Activated CD4-positive, alpha-beta T cell treated with anti-CD3 and anti-CD28 coated beads, Interleukin-2, amount 10 ng/mL, durations not matched to agents 24 days and 14 days (primary cell): ENCODE measurements at regions not wholly inside any gene's neighbourhood (a gene's known extent, or its start where the extent isn't known, plus 50 kb on each side); places are given as distances from the start of the nearest gene placed in this dataset.
A peak's percentile ranks its signal among the peaks of the same experiment; 100 is the strongest.

ENCODE experiments used
- DNase-seq: peaks from one replicate; pipeline ENCODE4 v3.0.0; 2022
- H3K27ac Mint-ChIP-seq: one replicate; pipeline ENCODE4 v1.8.0; 2022; ENCODE audit warnings: mild to moderate bottlenecking, mixed read lengths
- H3K27me3 Mint-ChIP-seq: one replicate; pipeline ENCODE4 v1.8.0; 2022; ENCODE audit warnings: mixed read lengths
- H3K36me3 Mint-ChIP-seq: one replicate; pipeline ENCODE4 v1.8.0; 2022; ENCODE audit warnings: low read depth, mild to moderate bottlenecking, mixed read lengths
- H3K4me1 Mint-ChIP-seq: one replicate; pipeline ENCODE4 v1.8.0; 2021; ENCODE audit warnings: mixed read lengths
- H3K4me3 Mint-ChIP-seq: one replicate; pipeline ENCODE4 v1.8.0; 2022; ENCODE audit warnings: mild to moderate bottlenecking, moderate library complexity, mixed read lengths
- H3K9me3 Mint-ChIP-seq: one replicate; pipeline ENCODE4 v1.8.0; 2021; ENCODE audit warnings: mixed read lengths
- intact Hi-C: fragments of 100-400 bp; cut with micrococcal nuclease; formaldehyde crosslinking; loops from one replicate; pipeline ENCODE4 v1.15.1; 2023

- peaks cover 5% of the 10 kb centered on the region for H3K36me3 Mint-ChIP-seq
- peak overlapping the region; percentile 32 for H3K4me3 Mint-ChIP-seq
- intact Hi-C loops, result no loop called here
- DNase-seq, result peak; percentile 56
- no peaks in the 10 kb centered on the region for H3K27me3 Mint-ChIP-seq
- H3K4me1 Mint-ChIP-seq, result peaks cover 26% of the 10 kb centered on the region
- H3K9me3 Mint-ChIP-seq, result peaks cover 11% of the 10 kb centered on the region
- H3K27ac Mint-ChIP-seq, result peak overlapping the region; percentile 47
Measured at GRCh38 chr1:42013881-42014470, 95.3 kb upstream of the HIVEP3 start.

DNA sequence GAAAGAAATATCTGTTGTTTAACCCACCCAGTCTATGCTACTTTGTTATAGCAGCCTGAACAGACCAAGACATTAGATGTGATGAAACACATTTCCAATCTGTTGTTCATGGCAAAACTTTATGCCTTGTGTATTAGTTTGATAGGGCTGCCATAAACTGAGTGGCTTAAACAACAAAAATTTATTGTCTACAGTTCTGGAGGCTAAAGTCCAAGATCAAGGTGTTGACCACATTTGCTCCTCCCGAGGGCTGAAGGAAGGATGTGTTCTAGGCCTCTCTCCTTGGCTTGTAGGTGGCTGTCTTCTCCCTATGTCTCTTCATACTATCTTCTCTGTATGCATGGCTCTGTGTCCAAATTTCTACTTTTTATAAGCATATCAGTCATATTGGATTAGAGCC is 94.1 kb upstream of the HIVEP3 start:
- peaks cover 26% of the 10 kb centered on the region for H3K4me1 Mint-ChIP-seq
- intact Hi-C loops, result no loop called here
- no peaks in the 10 kb centered on the region for H3K27me3 Mint-ChIP-seq
- H3K36me3 Mint-ChIP-seq, result peaks cover 2% of the 10 kb centered on the region
- H3K4me3 Mint-ChIP-seq, result no peak overlapping the region
- no peak overlapping the region for H3K27ac Mint-ChIP-seq
- DNase-seq, result no peak
- H3K9me3 Mint-ChIP-seq, result peaks cover 8% of the 10 kb centered on the region

DNA sequence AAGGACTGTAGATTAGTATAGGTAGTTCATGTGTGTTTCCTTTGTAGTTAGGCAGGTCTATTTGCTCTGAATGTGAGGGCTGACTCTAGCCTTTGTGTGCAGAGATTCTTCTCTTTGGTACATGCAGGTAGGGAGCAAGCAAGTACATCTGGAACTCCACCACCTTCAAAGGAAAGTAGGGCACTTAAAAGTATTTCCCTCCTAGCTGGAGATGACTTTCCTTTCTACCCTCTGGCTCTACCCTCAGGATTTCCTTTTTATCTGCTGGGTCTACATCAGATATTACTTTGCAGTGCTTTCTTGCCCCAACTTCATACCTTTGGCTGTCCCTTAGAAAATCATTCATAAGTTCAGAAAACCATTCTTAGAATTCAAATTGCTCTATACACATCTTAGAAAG is 91.7 kb upstream of the HIVEP3 start:
- no peak overlapping the region for H3K27ac Mint-ChIP-seq
- H3K36me3 Mint-ChIP-seq, result peaks cover 2% of the 10 kb centered on the region
- peaks cover 20% of the 10 kb centered on the region for H3K4me1 Mint-ChIP-seq
- no peaks in the 10 kb centered on the region for H3K27me3 Mint-ChIP-seq
- H3K4me3 Mint-ChIP-seq, result no peak overlapping the region
- intact Hi-C loops, result no loop called here
- H3K9me3 Mint-ChIP-seq, result peaks cover 8% of the 10 kb centered on the region
- DNase-seq, result peak; percentile 45

- Mint-ChIP-seq H3K4me1 (peaks cover 4% of the 10 kb centered on the region), H3K9me3 (peaks cover 8% of the 10 kb centered on the region)
Measured at GRCh38 chr1:42008264-42008663, 89.5 kb upstream of the HIVEP3 start.

DNA sequence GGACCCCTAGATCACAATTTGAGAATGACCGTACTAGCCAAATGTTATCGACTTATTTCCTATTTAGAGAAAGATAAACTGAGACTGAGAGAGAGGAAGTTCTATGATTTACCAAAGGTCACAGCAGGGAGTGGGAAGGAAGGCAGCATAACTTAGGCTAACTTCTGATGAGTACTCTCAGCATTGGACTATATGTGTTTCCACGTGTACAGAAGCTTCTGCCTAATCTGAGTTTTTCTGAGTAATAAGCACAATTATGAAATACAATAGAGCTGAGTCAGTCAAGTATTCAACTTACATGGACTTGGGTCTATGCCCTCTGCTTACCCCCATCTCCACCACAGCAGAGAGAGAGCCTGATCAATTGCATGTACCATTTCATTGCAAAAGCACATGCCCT is 88.1 kb upstream of the HIVEP3 start:
- intact Hi-C loops, result no loop called here
- peak; percentile 13 for DNase-seq
- H3K27me3 Mint-ChIP-seq, result no peaks in the 10 kb centered on the region

More at GRCh38 chr1:42008264-42008663, 89.5 kb upstream of the HIVEP3 start:
- Mint-ChIP-seq H3K36me3 (no peaks in the 10 kb centered on the region), H3K27me3 (no peaks in the 10 kb centered on the region), H3K27ac (no peak overlapping the region), H3K4me3 (no peak overlapping the region)
- DNase-seq, result peak; percentile 30
- intact Hi-C loops, result no loop called here

GRCh38 chr1:42006093-42006492 is 87.4 kb upstream of the HIVEP3 start:
- Mint-ChIP-seq H3K36me3 (no peaks in the 10 kb centered on the region), H3K4me3 (no peak overlapping the region), H3K27ac (no peak overlapping the region), H3K27me3 (no peaks in the 10 kb centered on the region), H3K9me3 (peaks cover 5% of the 10 kb centered on the region), H3K4me1 (peaks cover 6% of the 10 kb centered on the region)
- intact Hi-C loops, result no loop called here
- no peak for DNase-seq

More for the DNA sequence above, 88.1 kb upstream of the HIVEP3 start:
- Mint-ChIP-seq H3K4me3 (no peak overlapping the region), H3K36me3 (no peaks in the 10 kb centered on the region), H3K4me1 (peaks cover 6% of the 10 kb centered on the region), H3K27ac (no peak overlapping the region), H3K9me3 (peaks cover 5% of the 10 kb centered on the region)

- no peaks in the 10 kb centered on the region for H3K27me3 Mint-ChIP-seq
- H3K9me3 Mint-ChIP-seq, result peaks cover 5% of the 10 kb centered on the region
- H3K36me3 Mint-ChIP-seq, result no peaks in the 10 kb centered on the region
- intact Hi-C loops, result no loop called here
- no peak overlapping the region for H3K4me3 Mint-ChIP-seq
- DNase-seq, result peak; percentile 29
- peaks cover 6% of the 10 kb centered on the region for H3K4me1 Mint-ChIP-seq
- H3K27ac Mint-ChIP-seq, result no peak overlapping the region
Measured at GRCh38 chr1:42005530-42005929, 86.8 kb upstream of the HIVEP3 start.

- Mint-ChIP-seq H3K4me1 (peaks cover 3% of the 10 kb centered on the region), H3K27ac (no peak overlapping the region), H3K36me3 (no peaks in the 10 kb centered on the region), H3K4me3 (no peak overlapping the region), H3K27me3 (no peaks in the 10 kb centered on the region), H3K9me3 (peaks cover 3% of the 10 kb centered on the region)
- intact Hi-C loops, result no loop called here
- peak; percentile 30 for DNase-seq
Measured at GRCh38 chr1:42004860-42005259, 86.1 kb upstream of the HIVEP3 start.

GRCh38 chr1:42004322-42004721 is 85.6 kb upstream of the HIVEP3 start:
- Mint-ChIP-seq H3K4me1 (peaks cover 2% of the 10 kb centered on the region), H3K36me3 (no peaks in the 10 kb centered on the region), H3K27me3 (no peaks in the 10 kb centered on the region), H3K27ac (no peak overlapping the region), H3K9me3 (peaks cover 3% of the 10 kb centered on the region), H3K4me3 (no peak overlapping the region)
- intact Hi-C loops, result no loop called here
- DNase-seq, result peak; percentile 23

GRCh38 chr1:42003433-42003832 is 84.7 kb upstream of the HIVEP3 start:
- Mint-ChIP-seq H3K27ac (no peak overlapping the region), H3K9me3 (peaks cover 3% of the 10 kb centered on the region), H3K4me3 (no peak overlapping the region), H3K36me3 (no peaks in the 10 kb centered on the region), H3K4me1 (peaks cover 2% of the 10 kb centered on the region), H3K27me3 (no peaks in the 10 kb centered on the region)
- DNase-seq, result peak; percentile 21
- intact Hi-C loops, result no loop called here

- H3K27me3 Mint-ChIP-seq, result no peaks in the 10 kb centered on the region
- intact Hi-C loops, result no loop called here
- DNase-seq, result peak; percentile 45
- H3K4me3 Mint-ChIP-seq, result no peak overlapping the region
- H3K9me3 Mint-ChIP-seq, result peaks cover 3% of the 10 kb centered on the region
- no peaks in the 10 kb centered on the region for H3K36me3 Mint-ChIP-seq
- no peak overlapping the region for H3K27ac Mint-ChIP-seq
- peaks cover 2% of the 10 kb centered on the region for H3K4me1 Mint-ChIP-seq
Measured at GRCh38 chr1:42002220-42002619, 83.5 kb upstream of the HIVEP3 start.

DNA sequence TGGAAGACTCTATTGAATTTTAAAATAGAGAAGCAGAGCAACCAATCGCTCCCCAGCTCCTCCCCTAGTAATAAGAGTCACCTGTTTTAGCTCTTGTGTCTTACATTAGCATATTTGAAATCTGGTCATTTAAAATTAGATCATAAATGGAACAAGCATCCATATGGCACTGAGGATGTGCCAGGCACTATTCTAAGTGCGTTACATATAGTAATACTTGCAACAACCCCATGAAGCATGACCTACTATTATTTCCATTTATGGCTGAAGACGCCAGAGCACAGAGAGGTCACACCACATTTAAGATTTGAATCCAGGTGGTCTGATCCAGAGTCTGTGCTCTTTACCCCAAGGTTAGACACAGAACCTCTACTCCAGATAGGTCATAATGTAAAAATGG is 82.0 kb upstream of the HIVEP3 start:
- intact Hi-C loops, result no loop called here
- H3K9me3 Mint-ChIP-seq, result peaks cover 3% of the 10 kb centered on the region

GRCh38 chr1:41999884-42000283 is 81.2 kb upstream of the HIVEP3 start:
- Mint-ChIP-seq H3K4me1 (peaks cover 7% of the 10 kb centered on the region), H3K9me3 (peaks cover 3% of the 10 kb centered on the region), H3K27ac (no peak overlapping the region), H3K27me3 (no peaks in the 10 kb centered on the region), H3K4me3 (no peak overlapping the region), H3K36me3 (no peaks in the 10 kb centered on the region)
- intact Hi-C loops, result no loop called here
- DNase-seq, result no peak

More for the DNA sequence above, 82.0 kb upstream of the HIVEP3 start:
- no peak overlapping the region for H3K27ac Mint-ChIP-seq
- no peaks in the 10 kb centered on the region for H3K36me3 Mint-ChIP-seq
- H3K27me3 Mint-ChIP-seq, result no peaks in the 10 kb centered on the region
- DNase-seq, result peak; percentile 19
- peaks cover 7% of the 10 kb centered on the region for H3K4me1 Mint-ChIP-seq
- no peak overlapping the region for H3K4me3 Mint-ChIP-seq

GRCh38 chr1:41998250-41998649 is 79.5 kb upstream of the HIVEP3 start:
- H3K4me1 Mint-ChIP-seq, result peaks cover 12% of the 10 kb centered on the region
- peaks cover 7% of the 10 kb centered on the region for H3K36me3 Mint-ChIP-seq
- intact Hi-C loops, result no loop called here
- H3K9me3 Mint-ChIP-seq, result peaks cover 8% of the 10 kb centered on the region
- H3K27ac Mint-ChIP-seq, result no peak overlapping the region
- no peak overlapping the region for H3K4me3 Mint-ChIP-seq
- no peaks in the 10 kb centered on the region for H3K27me3 Mint-ChIP-seq
- DNase-seq, result no peak

DNA sequence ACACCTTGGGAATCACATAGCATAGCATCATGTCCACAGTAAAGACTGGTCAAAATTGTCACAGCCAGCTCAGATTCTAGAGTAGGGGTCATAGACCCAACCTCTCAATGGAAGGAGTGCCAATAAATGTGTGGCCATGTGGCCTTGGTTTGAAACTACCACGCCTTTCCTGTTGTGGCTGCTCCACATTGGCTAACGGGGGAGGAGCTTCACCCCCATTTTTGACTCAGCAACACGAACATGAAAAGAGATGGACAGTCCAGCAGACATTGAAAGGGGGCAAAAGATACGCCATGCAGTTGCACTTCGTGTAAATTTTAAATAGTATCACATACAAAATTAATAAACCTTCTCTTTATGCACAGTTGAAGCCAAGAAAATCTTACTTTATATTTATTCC is 78.4 kb upstream of the HIVEP3 start:
- Mint-ChIP-seq H3K27ac (no peak overlapping the region), H3K4me3 (no peak overlapping the region), H3K27me3 (no peaks in the 10 kb centered on the region), H3K36me3 (peaks cover 7% of the 10 kb centered on the region), H3K4me1 (peaks cover 10% of the 10 kb centered on the region), H3K9me3 (peaks cover 8% of the 10 kb centered on the region)
- DNase-seq, result no peak
- intact Hi-C loops, result no loop called here
